ENCODE measurements at regions not wholly inside any gene's neighbourhood (a gene's known extent, or its start where the extent isn't known, plus 50 kb on each side); places are given as distances from the start of the nearest gene placed in this dataset.

- H3K4me1 ChIP-seq, result no peaks in the 10 kb centered on the region
- intact Hi-C loops (cut with DNase I), result loop anchor here (5.0 to 10.0 kb wide), 2 partner anchors 540 to 713 kb away; no protein-coding TSS in a partner anchor
- H3K27ac ChIP-seq, result no peak overlapping the region
- no peaks in the 10 kb centered on the region for H3K9me3 ChIP-seq
- no peak for TF ChIP-seq CTCF (IDR thresholded peaks at IDR 0.05)
- no peaks in the 10 kb centered on the region for H3K36me3 ChIP-seq
- H3K4me3 ChIP-seq, result no peak overlapping the region
- no peak for DNase-seq (ENCODE audit: low spot score in 2 of 2)
- H3K27me3 ChIP-seq, result no peaks in the 10 kb centered on the region
These were observed 192.7 kb upstream of the TANK start for GRCh38 chr2:160967523-160967922.

- TF ChIP-seq CTCF (IDR thresholded peaks at IDR 0.05), result no peak
- Histone ChIP-seq H3K27me3 (no peaks in the 10 kb centered on the region), H3K4me3 (no peak overlapping the region), H3K27ac (no peak overlapping the region), H3K9me3 (no peaks in the 10 kb centered on the region), H3K36me3 (no peaks in the 10 kb centered on the region), H3K4me1 (no peaks in the 10 kb centered on the region)
- intact Hi-C loops (cut with DNase I), result loop anchor here (5.0 to 10.0 kb wide), 2 partner anchors 541 to 713 kb away; no protein-coding TSS in a partner anchor
- DNase-seq (ENCODE audit: low spot score in 2 of 2), result no peak
These were observed 192.0 kb upstream of the TANK start for GRCh38 chr2:160968183-160968582.

GRCh38 chr2:160970052-160970965, 189.9 kb upstream of the TANK start:
- no peaks in the 10 kb centered on the region for H3K27me3 ChIP-seq
- TF ChIP-seq CTCF (IDR thresholded peaks at IDR 0.05), result peak; percentile 65 to 85 (median 72)
- peak overlapping the region; percentile 39 to 52 for H3K4me3 ChIP-seq
- no peaks in the 10 kb centered on the region for H3K9me3 ChIP-seq
- peak overlapping the region; percentile 46 to 51 for H3K27ac ChIP-seq
- H3K36me3 ChIP-seq, result no peaks in the 10 kb centered on the region
- no peaks in the 10 kb centered on the region for H3K4me1 ChIP-seq
- intact Hi-C loops (cut with DNase I), result loop anchor here (1.0 to 5.0 kb wide), 4 partner anchors 303 to 860 kb away; partner anchors contain the start of gene RBMS1
- DNase-seq (ENCODE audit: low spot score in 2 of 2), result no peak

- H3K27ac ChIP-seq, result no peak overlapping the region
- H3K4me1 ChIP-seq, result no peaks in the 10 kb centered on the region
- H3K4me3 ChIP-seq, result no peak overlapping the region
- H3K36me3 ChIP-seq, result no peaks in the 10 kb centered on the region
- TF ChIP-seq CTCF (IDR thresholded peaks at IDR 0.05), result no peak
- H3K9me3 ChIP-seq, result no peaks in the 10 kb centered on the region
- no peaks in the 10 kb centered on the region for H3K27me3 ChIP-seq
- DNase-seq (ENCODE audit: low spot score in 2 of 2), result no peak
- intact Hi-C loops (cut with DNase I), result loop anchor here (5.0 kb wide), 2 partner anchors 307 to 482 kb away; partner anchors contain the start of gene RBMS1
These were observed 186.2 kb upstream of the TANK start for GRCh38 chr2:160973991-160974390.

GRCh38 chr2:160974803-160975202, 185.4 kb upstream of the TANK start:
- no peaks in the 10 kb centered on the region for H3K27me3 ChIP-seq
- no peak for TF ChIP-seq CTCF (IDR thresholded peaks at IDR 0.05)
- H3K36me3 ChIP-seq, result no peaks in the 10 kb centered on the region
- no peaks in the 10 kb centered on the region for H3K9me3 ChIP-seq
- H3K4me1 ChIP-seq, result no peaks in the 10 kb centered on the region
- no peak for DNase-seq (ENCODE audit: low spot score in 2 of 2)
- no peak overlapping the region for H3K4me3 ChIP-seq
- no peak overlapping the region for H3K27ac ChIP-seq
- intact Hi-C loops (cut with DNase I), result loop anchor here (5.0 kb wide), 2 partner anchors 308 to 483 kb away; partner anchors contain the start of gene RBMS1

Measured in ascending aorta (tissue), 2 donors.